ENCODE measurements at regions not wholly inside any gene's neighbourhood (a gene's known extent, or its start where the extent isn't known, plus 50 kb on each side); places are given as distances from the start of the nearest gene placed in this dataset.
"Not testable (repeated sequence)": the region's sequence is repeated elsewhere in the genome, so short reads cannot be mapped to it uniquely, and the experiment has no call there.

DNA sequence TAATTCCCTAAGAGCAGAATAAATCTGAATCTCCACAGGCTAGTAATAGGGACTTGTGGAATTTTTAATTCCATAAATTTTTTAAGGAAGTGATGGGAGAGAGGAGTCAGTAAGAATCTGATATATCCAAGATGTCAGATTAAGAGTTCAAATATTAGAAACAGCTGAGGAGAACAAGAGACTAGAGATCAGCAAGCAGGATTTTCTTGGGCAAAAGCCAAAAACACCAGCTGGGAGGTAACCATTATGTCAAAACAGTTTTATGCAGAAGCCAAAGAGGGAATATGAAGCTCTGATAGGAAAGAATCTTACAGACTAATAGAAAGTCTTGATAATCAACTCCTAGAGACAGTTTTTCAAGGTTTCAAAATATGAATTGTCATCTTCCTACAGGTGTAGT lies 72.2 kb upstream of the RBPJ start:
- peak; percentile 79 for DNase-seq (ENCODE audit: low read depth)

DNA sequence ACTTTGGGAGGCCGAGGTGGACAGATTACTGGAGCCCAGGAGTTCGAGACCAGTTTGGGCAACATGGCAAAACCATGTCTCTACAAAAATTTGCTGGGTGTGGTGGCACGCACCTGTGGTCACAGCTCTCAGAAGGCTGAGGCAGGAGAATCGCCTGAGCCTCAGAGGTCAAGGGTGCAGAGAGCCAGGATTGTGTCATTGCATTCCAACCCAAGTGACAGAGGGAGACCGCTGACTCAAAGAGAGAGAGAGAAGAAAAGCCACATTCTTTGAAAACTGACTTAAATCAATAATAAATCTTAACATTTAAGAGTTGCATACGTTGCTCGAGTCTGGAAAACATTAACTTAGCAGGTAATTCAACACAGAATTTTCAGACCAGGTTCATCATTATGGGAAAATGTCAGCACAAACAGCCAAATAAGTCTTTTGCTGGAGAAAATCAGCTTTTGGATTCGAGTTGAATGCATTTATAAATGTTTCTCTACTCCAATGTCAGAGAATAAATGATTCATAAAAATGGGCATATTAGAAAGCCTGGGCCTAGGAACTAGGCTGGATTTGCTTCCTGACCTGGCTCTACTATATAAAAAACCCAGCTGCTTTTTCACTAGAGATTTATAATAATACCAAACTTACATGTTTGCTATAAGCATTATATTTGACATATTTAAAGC lies 68.3 kb upstream of the RBPJ start:
- no peak for DNase-seq (ENCODE audit: low read depth)

DNA sequence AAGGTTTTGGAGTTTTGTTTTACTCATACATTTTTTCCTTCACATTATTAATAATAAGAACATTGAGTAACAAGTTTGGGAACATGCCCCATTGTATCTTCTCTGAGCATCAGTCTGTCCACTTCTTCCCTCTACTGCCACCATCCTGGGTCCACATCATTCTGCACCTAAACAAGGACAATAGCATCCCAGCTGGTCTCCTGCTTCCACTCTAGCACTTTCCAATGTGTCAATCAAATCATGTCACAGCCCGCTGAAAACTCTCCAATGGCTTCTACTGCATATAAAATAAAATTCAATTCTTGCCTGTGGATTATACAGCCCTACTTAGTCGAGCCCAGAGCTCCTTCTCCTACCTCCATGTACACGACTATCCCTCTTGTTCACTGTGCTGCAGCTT lies 66.8 kb upstream of the RBPJ start:
- DNase-seq (ENCODE audit: low read depth), result no peak

DNA sequence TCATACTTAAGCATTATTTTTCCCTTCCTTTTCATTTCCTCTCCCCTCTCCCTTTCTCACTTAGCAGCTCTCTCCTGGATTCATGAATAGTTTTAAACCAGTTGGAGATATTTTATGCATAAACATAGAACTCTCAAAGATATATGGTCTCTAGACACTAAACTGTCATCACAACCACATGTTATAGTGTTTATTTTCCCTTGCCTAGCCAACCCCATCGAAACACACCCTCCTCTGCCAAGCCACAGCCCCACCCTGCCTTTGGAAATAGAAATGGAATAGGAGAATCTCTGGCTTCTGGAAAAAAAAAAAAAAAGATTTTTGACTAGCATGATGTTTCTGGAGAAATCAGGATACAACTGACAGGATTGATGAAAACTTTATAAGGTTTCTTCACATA lies 64.8 kb upstream of the RBPJ start:
- peak; percentile 33 for DNase-seq (ENCODE audit: low read depth)

DNA sequence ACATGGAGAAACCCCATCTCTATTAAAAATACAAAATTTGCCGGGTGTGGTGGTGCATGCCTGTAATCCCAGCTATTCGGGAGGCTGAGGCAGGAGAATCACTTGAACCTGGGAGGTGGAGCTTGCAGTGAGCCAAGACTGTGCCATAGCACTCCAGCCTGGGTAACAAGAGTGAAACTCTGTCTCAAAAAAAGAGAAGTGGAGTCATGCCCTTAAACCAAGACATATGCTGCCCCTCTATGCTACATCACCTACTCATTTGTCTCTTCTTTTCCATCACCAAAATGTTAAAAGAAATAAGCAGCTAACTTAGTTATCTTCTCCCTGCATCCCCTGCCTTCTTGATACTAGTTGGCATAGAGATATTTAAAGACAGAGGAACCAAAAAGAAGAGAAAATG lies 63.4 kb upstream of the RBPJ start:
- not testable (repeated sequence) for DNase-seq (ENCODE audit: low read depth)

DNA sequence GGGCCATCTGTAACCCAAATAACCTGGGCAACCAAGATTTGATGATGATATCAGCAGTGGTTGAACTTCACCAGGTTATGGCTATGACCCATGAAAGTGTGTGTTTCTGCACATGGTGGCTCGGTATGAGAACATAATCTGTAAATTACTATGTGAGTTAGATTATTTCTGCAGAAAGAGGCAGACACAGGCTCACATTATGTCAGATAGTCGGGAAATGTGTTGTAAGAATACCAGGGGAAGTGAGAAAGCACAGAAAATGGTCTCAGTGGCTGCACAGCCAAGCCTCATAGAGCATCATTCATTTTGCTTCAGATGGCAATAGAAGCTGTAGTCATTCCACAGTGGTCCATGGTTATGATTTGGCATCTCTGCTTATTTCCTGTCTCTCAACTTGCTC lies 63.0 kb upstream of the RBPJ start:
- no peak for DNase-seq (ENCODE audit: low read depth)

DNA sequence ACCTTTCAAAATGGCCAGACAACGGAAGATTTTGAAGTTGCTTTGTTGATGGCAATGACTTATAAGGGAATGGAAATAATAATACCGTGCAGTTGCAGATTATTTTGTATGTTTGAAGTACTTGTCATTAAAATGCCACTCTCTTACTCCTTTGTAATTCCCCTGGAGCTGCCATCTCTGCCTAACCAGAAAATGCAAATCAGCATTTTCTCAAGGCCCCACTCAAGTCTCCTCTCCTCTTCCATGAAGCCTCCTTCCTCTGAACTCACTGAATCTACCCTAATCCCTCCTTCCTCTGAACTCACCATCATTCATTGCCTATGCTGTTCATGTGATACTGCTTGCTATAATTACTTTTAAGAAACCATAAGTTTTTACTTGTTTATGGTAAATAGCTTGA lies 60.2 kb upstream of the RBPJ start:
- DNase-seq (ENCODE audit: low read depth), result no peak

DNA sequence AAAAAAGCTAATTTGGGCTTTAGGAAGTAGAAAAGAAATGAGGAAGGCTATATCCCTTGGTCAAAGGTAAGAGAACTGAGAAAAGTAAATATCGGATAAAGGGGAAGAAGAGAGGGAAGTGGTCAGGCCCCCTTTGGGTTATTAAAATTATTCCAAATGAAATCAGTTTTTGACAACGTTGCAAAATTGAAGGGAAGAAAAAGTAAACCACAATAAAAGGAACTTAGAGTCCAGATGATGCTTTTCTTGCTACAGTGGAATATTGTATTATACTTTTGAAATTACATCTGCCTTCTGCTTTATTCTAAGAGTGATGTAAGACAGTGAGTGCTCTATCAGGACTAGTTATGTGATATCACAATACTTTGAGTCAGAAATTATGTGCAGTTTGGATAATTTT lies 59.4 kb upstream of the RBPJ start:
- no peak for DNase-seq (ENCODE audit: low read depth)

DNA sequence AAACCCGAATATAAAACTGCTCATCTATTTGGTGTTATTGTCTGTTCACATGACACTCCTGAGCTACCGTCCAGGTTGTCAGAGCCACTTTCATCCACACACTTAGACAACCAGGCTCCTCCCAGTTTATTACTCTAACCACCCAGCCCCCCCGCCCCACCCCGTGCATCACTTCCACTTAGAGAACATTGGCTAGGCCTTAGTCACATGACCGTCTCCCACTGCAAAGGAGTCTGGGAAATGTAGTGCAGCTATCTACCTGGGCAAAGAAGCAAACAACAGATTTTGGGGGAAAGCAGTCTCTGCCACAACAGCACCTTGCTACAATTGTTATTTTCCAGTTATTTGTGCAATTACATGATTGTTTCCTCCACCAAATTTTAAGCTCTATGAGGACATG lies 57.6 kb upstream of the RBPJ start:
- DNase-seq (ENCODE audit: low read depth), result no peak

DNA sequence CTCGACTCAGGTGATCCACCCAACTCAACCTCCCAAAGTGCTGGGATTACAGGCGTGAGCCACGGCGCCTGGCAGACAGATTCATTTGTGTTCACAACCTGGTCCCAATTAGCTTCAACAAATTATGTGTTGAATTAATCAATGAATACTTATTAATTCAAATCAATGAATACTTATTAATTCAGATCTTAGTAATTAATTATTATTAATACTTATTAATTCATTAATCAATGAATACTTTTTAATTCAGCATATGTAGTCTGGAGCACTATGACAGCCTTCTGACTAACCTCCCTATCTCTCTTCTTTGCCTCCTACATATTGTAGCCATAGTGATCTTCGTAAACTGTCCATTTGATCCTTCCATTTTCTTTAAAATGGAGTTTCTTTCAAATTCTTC lies 56.7 kb upstream of the RBPJ start:
- DNase-seq (ENCODE audit: low read depth), result no peak

DNA sequence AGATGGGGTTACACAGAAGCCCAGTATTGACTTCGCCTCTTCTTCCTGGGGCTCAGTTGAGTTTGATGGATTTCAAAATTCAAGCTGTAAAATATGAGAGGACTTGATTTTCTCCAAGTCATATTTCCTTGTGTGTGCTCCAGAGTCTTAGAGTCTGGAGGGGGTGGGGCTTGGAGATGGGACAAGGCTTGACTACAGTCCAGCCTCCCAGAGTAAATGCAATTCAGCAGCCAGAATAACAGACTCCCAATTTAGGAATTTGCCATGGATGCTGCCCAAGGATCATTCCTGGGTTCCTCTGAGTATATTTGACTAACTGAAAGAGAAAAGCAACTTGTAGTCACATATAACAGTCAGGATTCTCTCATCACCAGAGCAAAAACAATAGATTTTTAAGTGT lies 53.7 kb upstream of the RBPJ start:
- DNase-seq (ENCODE audit: low read depth), result peak; percentile 39

DNA sequence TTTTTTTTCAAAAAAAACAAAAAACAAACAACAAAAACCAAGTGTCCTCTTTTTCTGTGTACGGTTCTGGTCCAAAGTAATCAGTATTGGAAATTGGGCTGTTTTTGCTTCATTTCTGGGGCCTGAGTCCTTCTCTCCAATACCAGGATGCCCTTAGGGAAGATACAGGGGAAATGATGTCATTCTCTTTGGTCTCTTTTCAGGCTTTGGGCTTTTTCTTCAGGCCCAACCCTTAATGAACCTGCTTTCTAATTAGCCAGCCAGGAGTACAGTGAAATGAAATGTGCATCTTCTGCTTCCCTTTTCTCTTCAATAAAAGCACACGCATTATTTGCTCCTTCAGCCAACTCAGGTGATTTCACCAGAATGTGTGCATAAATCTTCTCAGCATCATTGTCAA lies 52.6 kb upstream of the RBPJ start:
- no peak for DNase-seq (ENCODE audit: low read depth)

DNA sequence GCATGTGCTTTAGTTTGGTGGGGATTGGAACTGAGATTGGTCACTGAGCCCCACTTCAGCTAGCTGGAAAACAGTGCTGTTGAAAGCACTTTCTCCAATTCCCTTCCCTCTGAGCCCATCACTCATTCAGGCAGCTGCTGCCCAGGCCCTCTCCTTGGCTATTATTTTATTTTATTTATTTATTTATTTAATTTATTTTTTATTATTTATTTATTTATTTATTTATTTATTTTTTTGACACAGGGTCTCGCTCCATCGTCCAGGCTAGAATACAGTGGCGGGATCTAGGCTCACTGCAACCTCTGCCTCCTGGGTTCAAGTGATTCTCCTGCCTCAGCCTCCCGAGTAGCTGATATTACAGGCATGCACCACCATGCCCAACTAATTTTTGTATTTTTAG lies 51.8 kb upstream of the RBPJ start:
- DNase-seq (ENCODE audit: low read depth), result no peak
